Stimulated activated CD8-positive, alpha-beta memory T cell treated with anti-CD3 and anti-CD28 coated beads, Interleukin-15, amount 100 ng/mL, for 24 hours (primary cell): ENCODE measurements at regions not wholly inside any gene's neighbourhood (a gene's known extent, or its start where the extent isn't known, plus 50 kb on each side); places are given as distances from the start of the nearest gene placed in this dataset.

Experiments used
- DNase-seq: peaks from one replicate; pipeline ENCODE4 v3.0.0-alpha.2; 2020; ENCODE audit warnings: low read depth

DNA sequence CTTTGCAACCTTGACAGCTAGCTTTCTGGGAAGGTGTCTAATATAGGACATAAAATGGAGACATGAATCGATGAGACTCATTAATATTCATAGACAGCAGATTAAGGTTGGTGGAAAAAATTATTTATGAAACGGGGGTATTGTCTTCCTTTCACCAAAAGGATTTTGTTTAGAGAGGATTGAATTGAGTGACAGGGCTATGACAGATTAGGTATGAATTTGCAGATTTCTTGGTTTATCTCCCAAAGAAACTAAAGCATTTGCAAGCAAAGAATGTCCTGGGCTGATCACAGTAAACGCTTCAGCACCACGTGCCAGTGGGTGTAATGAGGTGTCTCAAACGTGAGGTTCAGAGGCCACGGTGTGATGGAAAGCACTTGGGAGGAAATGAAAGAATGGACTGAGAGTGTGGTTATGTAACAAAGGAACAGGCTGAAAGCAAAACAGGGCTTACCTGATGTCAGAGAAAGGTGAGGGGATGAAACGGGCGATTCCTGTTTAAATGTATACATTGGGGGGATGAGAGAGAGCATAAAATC, 329.2 kb upstream of the NPVF start:
- no peak for DNase-seq

DNA sequence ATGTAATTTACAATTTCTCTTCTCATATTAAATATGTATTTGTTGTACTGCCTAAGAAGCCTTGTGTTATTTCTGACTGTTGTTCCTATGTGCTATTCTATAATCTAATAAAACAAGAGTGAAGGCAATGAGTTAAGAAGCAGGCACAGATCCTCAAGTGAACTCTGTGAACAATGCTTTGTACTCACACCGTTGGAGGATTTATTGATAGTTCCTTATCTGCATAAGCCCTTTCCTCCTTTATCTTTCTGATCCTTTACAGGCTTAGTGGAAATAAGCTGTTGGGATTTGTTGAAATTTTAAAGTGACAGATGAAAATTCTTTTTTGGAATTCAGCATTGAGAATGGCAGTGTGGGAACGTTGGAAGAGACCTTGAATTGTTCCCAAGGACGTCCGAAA, 329.6 kb upstream of the NPVF start:
- DNase-seq = no peak

- no peak for DNase-seq
These were observed 330.3 kb upstream of the NPVF start for GRCh38 chr7:25558605-25559004.

DNA sequence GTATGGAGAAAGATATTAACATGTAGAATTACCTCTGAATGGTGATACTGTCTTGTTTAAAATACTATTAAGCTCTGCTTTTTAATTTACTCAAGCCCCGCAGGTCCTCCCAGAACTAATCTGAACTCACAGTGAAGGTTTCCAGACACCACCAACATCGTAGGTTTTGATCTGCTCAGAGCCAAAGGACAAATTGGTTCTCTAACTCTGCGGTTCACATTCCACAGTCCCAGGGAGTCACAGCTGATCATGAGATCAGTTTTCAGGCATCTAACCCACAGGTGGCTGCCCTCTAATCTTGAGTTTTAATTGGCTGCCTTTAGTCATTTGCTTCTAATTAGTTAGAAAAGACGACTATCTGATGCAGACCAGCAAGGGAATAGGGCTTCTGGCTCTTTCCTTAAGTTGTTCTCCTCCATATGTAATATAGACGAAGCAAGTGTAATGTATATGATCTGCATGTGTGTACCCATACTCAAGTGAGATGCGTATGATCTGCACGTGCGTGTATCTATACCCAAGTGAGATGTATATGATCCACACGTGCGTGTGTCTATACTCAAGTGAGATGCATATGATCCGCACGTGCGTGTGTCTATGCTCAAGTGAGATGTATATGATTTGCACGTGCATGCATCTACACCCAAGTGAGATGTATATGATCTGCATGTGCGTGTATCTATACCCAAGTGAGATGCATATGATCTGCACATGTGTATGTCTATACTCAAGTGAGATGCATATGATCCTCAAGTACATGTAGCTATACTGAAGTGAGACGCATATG, 331.5 kb upstream of the NPVF start:
- DNase-seq = no peak

- no peak for DNase-seq
These were observed 334.4 kb upstream of the NPVF start for GRCh38 chr7:25562673-25563182.

- no peak for DNase-seq
These were observed 336.7 kb upstream of the NPVF start for GRCh38 chr7:25565002-25565401.

- DNase-seq = peak; percentile 36
These were observed 337.7 kb upstream of the NPVF start for GRCh38 chr7:25565949-25566348.

DNA sequence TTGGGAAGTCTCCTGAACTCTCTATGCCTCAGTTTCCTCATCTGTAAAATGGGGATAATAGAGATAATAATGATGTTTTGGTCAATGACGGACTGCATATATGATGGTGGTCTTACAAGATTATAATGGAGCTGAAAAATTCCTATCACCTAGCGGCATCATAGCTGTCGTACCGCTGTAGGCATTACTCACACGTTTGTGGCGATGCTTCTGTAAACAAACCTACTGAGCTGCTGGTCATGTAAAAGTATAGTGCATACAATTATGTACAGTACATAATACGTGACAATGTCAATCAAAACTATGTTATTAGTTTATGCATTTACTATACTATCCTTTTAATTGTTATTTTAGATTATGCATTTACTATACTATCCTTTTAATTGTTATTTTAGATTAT, 339.1 kb upstream of the NPVF start:
- DNase-seq = no peak

DNA sequence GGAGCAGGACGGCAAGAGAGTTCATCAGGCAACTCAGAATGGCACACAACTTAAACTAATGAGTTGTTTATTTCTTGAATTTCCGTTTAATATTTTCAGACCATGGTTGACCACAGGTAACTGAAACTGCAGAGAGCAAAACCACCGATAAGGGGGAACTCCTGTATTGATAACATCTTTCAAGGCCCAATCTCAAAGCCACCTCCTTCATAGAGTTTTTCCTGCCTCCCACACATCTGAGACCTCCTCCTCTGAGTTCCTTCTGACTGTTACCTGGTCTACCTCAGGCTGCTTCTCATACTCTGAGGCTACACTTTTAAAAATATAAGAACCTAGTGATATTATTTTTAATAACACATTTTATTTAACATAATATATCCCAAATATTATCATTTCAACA, 341.5 kb upstream of the NPVF start:
- no peak for DNase-seq

GRCh38 chr7:25572423-25572822, 344.1 kb upstream of the NPVF start:
- DNase-seq = no peak

- DNase-seq = no peak
These were observed 346.5 kb upstream of the NPVF start for GRCh38 chr7:25574828-25575227.

DNA sequence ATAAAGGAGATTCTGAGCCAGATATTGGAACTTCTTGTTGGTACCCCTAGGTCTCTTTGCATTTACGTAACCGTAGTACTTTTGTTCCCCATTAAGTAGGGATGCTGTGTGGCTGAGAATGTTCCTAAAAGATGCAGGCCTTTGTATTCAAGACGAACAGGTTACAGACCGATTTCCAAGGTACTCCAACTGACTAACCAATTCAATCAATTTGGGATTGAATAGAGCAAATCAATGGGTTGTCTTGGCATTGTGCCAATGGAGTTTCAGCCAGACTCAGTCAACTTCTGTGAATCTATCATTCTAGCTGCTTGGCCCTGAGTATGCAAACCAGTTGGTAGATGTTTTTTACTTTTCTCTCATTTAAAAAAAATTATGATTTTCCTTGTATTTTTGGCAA, 347.3 kb upstream of the NPVF start:
- DNase-seq = no peak

- no peak for DNase-seq
These were observed 350.9 kb upstream of the NPVF start for GRCh38 chr7:25578991-25579777.

GRCh38 chr7:25579778-25580075, 351.4 kb upstream of the NPVF start:
- DNase-seq = no peak

- no peak for DNase-seq
These were observed 351.9 kb upstream of the NPVF start for GRCh38 chr7:25580141-25580540.

DNA sequence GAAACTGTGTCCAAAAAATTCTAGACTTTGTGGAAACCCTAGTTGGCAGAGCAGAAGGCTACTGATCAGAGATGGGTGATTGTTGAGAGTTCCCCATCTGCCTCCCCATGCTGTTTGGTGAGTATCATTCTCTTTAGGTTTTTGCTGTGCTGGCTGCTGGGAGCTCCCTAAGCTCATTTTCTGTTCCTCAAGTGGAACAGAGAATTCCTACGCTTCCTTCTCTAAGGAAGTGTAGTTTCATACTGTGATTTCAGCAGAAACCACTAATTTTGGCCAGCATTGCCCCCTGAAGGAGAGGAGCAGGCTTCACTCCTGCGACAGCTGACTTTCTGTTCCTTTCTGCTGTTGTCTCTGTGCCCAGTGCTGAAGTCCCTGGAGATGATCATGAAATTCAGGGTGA, 355.3 kb upstream of the NPVF start:
- no peak for DNase-seq

- no peak for DNase-seq
These were observed 356.0 kb upstream of the NPVF start for GRCh38 chr7:25584112-25584938.

- DNase-seq = no peak
These were observed 358.2 kb upstream of the NPVF start for GRCh38 chr7:25586513-25586912.

- no peak for DNase-seq
These were observed 365.8 kb upstream of the NPVF start for GRCh38 chr7:25594122-25594521.

GRCh38 chr7:25594728-25595127, 366.4 kb upstream of the NPVF start:
- DNase-seq = no peak

GRCh38 chr7:25595996-25596395, 367.7 kb upstream of the NPVF start:
- no peak for DNase-seq

- no peak for DNase-seq
These were observed 368.2 kb upstream of the NPVF start for GRCh38 chr7:25596443-25596842.
